ENCODE measurements at regions not wholly inside any gene's neighbourhood (a gene's known extent, or its start where the extent isn't known, plus 50 kb on each side); places are given as distances from the start of the nearest gene placed in this dataset.
A peak's percentile ranks its signal among the peaks of the same experiment; 100 is the strongest.

DNA sequence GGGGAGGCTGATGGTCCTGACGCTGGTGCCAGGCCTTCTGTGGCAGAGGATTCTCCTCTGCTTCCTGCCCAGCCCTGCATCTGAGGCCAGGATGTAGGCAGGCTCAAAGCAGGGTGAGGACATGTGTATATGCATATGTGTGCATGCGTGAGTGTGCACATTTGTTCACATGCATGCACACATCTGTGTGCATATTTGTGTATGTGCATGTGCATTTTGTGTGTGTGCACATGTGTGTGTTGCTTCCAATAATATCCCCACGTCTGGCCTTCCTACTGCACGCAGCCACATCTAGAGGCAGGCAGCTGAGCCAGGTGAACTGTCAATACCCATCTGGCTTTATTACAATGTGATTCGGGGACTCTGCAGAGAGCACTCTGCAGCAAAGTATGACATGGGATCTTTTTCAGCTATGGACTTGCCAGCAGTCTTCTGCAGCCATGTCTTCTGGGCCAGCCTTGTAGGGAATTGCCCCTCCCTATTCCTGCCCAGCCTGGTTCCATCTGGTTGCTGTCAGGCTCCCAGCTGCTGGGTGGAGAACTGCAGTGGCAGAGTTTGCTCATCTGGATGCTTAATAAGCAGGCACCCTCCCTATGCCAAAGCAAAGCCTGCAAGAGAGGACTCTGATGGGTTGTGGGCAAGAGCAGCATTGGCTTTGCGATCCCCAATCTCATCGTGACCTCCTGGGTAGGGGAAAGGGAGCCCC, 140.7 kb downstream of the PFKFB3 start:
- Histone ChIP-seq H2AFZ (ENCODE audit: low read length) (no peak overlapping the region), H2BK5ac (ENCODE audit: low read depth, low read length) (no peak overlapping the region), H3K27ac (ENCODE audit: low read depth, low read length) (no peak overlapping the region), H3K9ac (replicated peaks in 1 of 4; ENCODE audit: extremely low read depth in 1 of 4, low read depth in 3 of 4, low read length in 3 of 4) (no peak overlapping the region), H4K91ac (replicated peaks; ENCODE audit: insufficient read length, low read length) (no peak overlapping the region), H4K20me1 (replicated peaks in 1 of 2; ENCODE audit: control insufficient read depth in 1 of 2, insufficient read depth in 2 of 2, low read length in 2 of 2) (no peaks in the 10 kb centered on the region), H2BK20ac (ENCODE audit: low read length) (no peak overlapping the region), H3K4me3 (ENCODE audit: extremely low read depth in 1 of 4, insufficient read depth in 2 of 4, low read depth in 3 of 4, low read length in 4 of 4) (no peak overlapping the region), H3K27me3 (replicated peaks in 1 of 4; ENCODE audit: control insufficient read depth in 3 of 4, extremely low read depth in 1 of 4, insufficient read depth in 3 of 4, low read length in 3 of 4) (no peaks in the 10 kb centered on the region), H3K36me3 (ENCODE audit: control insufficient read depth in 2 of 4, insufficient read depth in 4 of 4, low read length in 3 of 4) (no peaks in the 10 kb centered on the region; a peak in 1 of 8 replicates), H3K79me2 (ENCODE audit: control insufficient read depth in 1 of 2, insufficient read depth in 2 of 2, low read length in 2 of 2) (no peaks in the 10 kb centered on the region), H2BK12ac (ENCODE audit: low read depth, low read length) (no peak overlapping the region), H3K23ac (ENCODE audit: insufficient read length) (no peak overlapping the region), H3K4me1 (replicated peaks in 1 of 4; ENCODE audit: control insufficient read depth in 3 of 4, insufficient read depth in 4 of 4, low read length in 3 of 4) (no peaks in the 10 kb centered on the region), H3K18ac (ENCODE audit: extremely low read depth, low read length) (no peak overlapping the region), H2BK120ac (replicated peaks; ENCODE audit: low read depth, low read length) (no peak overlapping the region), H3K9me3 (ENCODE audit: insufficient read depth in 2 of 2, low read depth in 1 of 2, low read length in 1 of 2) (no peaks in the 10 kb centered on the region), H2BK15ac (ENCODE audit: low read length) (no peak overlapping the region), H3K79me1 (ENCODE audit: low read depth, low read length) (no peaks in the 10 kb centered on the region), H3K56ac (replicated peaks; ENCODE audit: insufficient read length, low read depth, low read length) (no peak overlapping the region), H3K23me2 (ENCODE audit: low read depth, low read length) (peaks cover 4% of the 10 kb centered on the region; the same call in 1 of the 2 replicates), H2AK5ac (ENCODE audit: low read depth, low read length) (peak overlapping the region; percentile 72; the same call in 1 of the 2 replicates), H3K4me2 (ENCODE audit: insufficient read depth in 1 of 2, low read depth in 2 of 2, low read length in 2 of 2) (no peak overlapping the region), H4K5ac (ENCODE audit: insufficient read length, low read depth, low read length) (no peak overlapping the region), H3K14ac (ENCODE audit: insufficient read length) (no peak overlapping the region), H4K8ac (ENCODE audit: extremely low read depth, insufficient read depth, low read length) (no peak overlapping the region), H3K4ac (replicated peaks; ENCODE audit: insufficient read length, low read depth, low read length) (no peak overlapping the region)
- ChIA-PET CTCF (ENCODE audit: partially characterized antibody) (interaction anchor here (0.6 to 2.1 kb wide), 3 partner anchors 62 to 173 kb away, joined by 3 to 4 read pairs (median 3); partner anchors contain the start of gene PFKFB3), POLR2A (ENCODE audit: partially characterized antibody) (interaction anchor here (0.7 kb wide), 1 partner anchor 7 kb away, joined by 3 read pairs; no protein-coding TSS in a partner anchor)
- FAIRE-seq (no peak), DNase-seq (ENCODE audit: low read depth in 1 of 2, low spot score in 2 of 2) (no peak)
- WGBS, 2 experiments (ENCODE audit: extremely low coverage in 1 of 2, insufficient coverage in 1 of 2, insufficient read length in 1 of 2, insufficient replicate concordance in 2 of 2, low coverage in 1 of 2, low lambda C conversion rate in 2 of 2, missing lambda C conversion rate in 1 of 2): 87% methylated on average over 7 of the region's 7 CpGs; no CpG with 5 or more reads in 1 of the 2 experiments
- TF ChIP-seq ZNF274 (IDR thresholded peaks at IDR 0.05; ENCODE audit: borderline replicate concordance, extremely low read depth, low read length): no peak
- TF ChIP-seq POLR2AphosphoS5 (IDR thresholded peaks at IDR 0.05; ENCODE audit: low read depth, low read length): no peak
- no peak for TF ChIP-seq CHD1 (IDR thresholded peaks at IDR 0.05; ENCODE audit: low read depth, low read length)
- TF ChIP-seq RAD21 (IDR thresholded peaks at IDR 0.05 in 1 of 2, conservative IDR thresholded peaks at IDR 0.05 in 1 of 2; ENCODE audit: low read depth in 2 of 2, low read length in 2 of 2): no peak
- TF ChIP-seq RNF2 (IDR thresholded peaks at IDR 0.05; ENCODE audit: borderline replicate concordance, low read depth, low read length, missing control alignments, poor library complexity, severe bottlenecking): no peak
- no peak for TF ChIP-seq HDAC6 (IDR thresholded peaks at IDR 0.05; ENCODE audit: low read depth, low read length)
- no peak for TF ChIP-seq CEBPB (IDR thresholded peaks at IDR 0.05; ENCODE audit: low read depth, low read length)
- TF ChIP-seq SUZ12 (IDR thresholded peaks at IDR 0.05; ENCODE audit: low read length): no peak
- no peak for TF ChIP-seq USF2 (IDR thresholded peaks at IDR 0.05; ENCODE audit: low read length)
- no peak for TF ChIP-seq SIRT6 (IDR thresholded peaks at IDR 0.05; ENCODE audit: low read length)
- no peak for TF ChIP-seq RXRA (IDR thresholded peaks at IDR 0.05; ENCODE audit: insufficient read depth, low read depth, low read length)
- TF ChIP-seq CHD2 (IDR thresholded peaks at IDR 0.05; ENCODE audit: low read length): no peak

Data from H1 (cell line).